ENCODE measurements at regions not wholly inside any gene's neighbourhood (a gene's known extent, or its start where the extent isn't known, plus 50 kb on each side); places are given as distances from the start of the nearest gene placed in this dataset.

DNA sequence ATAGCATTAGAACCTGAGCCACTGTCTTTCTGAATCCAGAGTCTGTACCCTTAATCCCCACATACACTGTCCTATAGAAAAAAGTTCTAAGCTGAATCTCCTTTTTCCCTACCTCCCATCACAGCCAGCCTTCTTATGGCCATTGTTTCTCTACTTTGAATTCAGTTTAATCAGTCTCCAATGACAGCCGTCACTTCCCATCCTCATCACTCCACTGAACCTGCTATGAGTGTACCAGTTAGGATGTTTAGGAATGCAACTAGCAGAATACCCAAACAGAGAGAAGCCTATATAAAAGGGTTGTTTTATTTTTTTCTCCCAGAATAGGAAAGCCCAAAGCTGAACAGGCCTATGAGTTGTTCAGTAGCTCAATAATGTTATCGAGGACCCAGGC lies 220.4 kb upstream of the NREP start:
- WGBS, 2 donors, result 88 to 95% methylated on average over 2 of the region's 2 CpGs
- Histone ChIP-seq H3K27ac (no peak overlapping the region), H3K9me3 (no peaks in the 10 kb centered on the region), H3K4me3 (no peak overlapping the region), H3K4me1 (no peaks in the 10 kb centered on the region), H3K27me3 (no peaks in the 10 kb centered on the region), H3K36me3 (no peaks in the 10 kb centered on the region)
- TF ChIP-seq, protein P1, sequence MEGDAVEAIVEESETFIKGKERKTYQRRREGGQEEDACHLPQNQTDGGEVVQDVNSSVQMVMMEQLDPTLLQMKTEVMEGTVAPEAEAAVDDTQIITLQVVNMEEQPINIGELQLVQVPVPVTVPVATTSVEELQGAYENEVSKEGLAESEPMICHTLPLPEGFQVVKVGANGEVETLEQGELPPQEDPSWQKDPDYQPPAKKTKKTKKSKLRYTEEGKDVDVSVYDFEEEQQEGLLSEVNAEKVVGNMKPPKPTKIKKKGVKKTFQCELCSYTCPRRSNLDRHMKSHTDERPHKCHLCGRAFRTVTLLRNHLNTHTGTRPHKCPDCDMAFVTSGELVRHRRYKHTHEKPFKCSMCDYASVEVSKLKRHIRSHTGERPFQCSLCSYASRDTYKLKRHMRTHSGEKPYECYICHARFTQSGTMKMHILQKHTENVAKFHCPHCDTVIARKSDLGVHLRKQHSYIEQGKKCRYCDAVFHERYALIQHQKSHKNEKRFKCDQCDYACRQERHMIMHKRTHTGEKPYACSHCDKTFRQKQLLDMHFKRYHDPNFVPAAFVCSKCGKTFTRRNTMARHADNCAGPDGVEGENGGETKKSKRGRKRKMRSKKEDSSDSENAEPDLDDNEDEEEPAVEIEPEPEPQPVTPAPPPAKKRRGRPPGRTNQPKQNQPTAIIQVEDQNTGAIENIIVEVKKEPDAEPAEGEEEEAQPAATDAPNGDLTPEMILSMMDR (IDR thresholded peaks at IDR 0.05), result no peak
- TF ChIP-seq EP300 (IDR thresholded peaks at IDR 0.05) (no peak), POLR2A (IDR thresholded peaks at IDR 0.05) (no peak)
- no peak for DNase-seq (ENCODE audit: low spot score in 2 of 2)

DNA sequence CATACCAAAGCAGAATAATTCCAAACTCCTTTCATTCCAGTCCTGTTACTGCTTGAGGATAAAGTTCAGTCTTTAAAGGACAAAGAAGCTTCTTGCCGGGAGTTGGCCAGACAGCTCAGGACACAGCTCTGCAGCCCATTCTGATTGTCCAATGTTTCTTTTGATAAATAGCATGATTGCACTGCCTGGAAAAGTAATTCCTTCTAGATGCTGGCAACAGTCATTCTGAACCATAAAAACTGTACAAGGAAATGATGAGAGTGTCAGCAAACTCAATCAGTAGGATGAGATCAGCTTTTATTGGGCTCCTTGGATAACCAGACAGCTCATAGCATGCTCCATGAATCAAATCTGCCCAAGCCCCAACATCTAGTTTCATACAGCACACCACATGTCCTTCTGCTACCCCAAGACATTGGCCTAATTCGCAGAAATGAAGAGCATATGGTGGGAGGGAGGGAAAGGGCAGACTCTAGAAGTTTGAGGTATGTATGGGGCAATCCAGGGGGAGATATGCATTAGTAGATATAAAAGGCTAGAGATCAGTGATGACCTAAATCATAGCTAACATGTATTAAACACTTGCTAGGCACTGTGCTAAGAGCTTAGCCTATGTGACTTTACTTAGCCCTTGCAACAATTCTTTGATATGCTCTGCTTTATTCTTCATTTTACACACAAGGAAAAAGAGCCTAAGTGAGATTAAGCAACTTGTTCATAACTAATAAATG lies 219.9 kb upstream of the NREP start:
- H3K4me1 ChIP-seq, result no peaks in the 10 kb centered on the region
- H3K27me3 ChIP-seq, result no peaks in the 10 kb centered on the region
- no peaks in the 10 kb centered on the region for H3K9me3 ChIP-seq
- no peak overlapping the region for H3K4me3 ChIP-seq
- H3K27ac ChIP-seq, result no peak overlapping the region
- no peaks in the 10 kb centered on the region for H3K36me3 ChIP-seq
- no peak for DNase-seq (ENCODE audit: low spot score in 2 of 2)
- no peak for TF ChIP-seq EP300 (IDR thresholded peaks at IDR 0.05)
- TF ChIP-seq, protein P1 (IDR thresholded peaks at IDR 0.05), result no peak
- TF ChIP-seq POLR2A (IDR thresholded peaks at IDR 0.05), result no peak
- WGBS, 2 donors, result 52 to 62% methylated on average over 2 of the region's 2 CpGs

DNA sequence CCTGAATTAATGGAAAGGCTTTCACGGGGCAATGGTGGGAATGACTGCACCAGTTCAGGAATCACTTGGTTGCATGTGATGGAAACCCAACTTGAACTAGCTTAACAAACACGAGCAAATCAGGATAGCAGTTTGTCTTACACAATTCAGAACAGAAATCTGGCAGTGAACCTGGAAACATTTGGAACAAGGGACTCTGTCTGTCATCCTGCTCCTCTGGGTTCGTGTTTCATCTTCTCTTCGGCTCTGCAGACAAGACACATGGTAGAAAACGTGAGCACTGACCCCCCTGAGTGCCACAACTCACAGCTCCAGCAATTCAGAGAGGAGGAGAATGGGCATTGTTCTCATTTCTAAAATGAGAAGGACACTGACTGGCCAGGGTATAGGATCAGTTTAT lies 218.1 kb upstream of the NREP start:
- no peak overlapping the region for H3K27ac ChIP-seq
- TF ChIP-seq, protein P1 (IDR thresholded peaks at IDR 0.05), result no peak
- TF ChIP-seq POLR2A (IDR thresholded peaks at IDR 0.05) (no peak), EP300 (IDR thresholded peaks at IDR 0.05) (no peak)
- DNase-seq (ENCODE audit: low spot score in 2 of 2), result no peak
- no peaks in the 10 kb centered on the region for H3K27me3 ChIP-seq
- no peak overlapping the region for H3K4me3 ChIP-seq
- 59 to 67% methylated on average over 5 of the region's 5 CpGs for WGBS, 2 donors
- H3K9me3 ChIP-seq, result no peaks in the 10 kb centered on the region
- H3K36me3 ChIP-seq, result no peaks in the 10 kb centered on the region
- no peaks in the 10 kb centered on the region for H3K4me1 ChIP-seq

DNA sequence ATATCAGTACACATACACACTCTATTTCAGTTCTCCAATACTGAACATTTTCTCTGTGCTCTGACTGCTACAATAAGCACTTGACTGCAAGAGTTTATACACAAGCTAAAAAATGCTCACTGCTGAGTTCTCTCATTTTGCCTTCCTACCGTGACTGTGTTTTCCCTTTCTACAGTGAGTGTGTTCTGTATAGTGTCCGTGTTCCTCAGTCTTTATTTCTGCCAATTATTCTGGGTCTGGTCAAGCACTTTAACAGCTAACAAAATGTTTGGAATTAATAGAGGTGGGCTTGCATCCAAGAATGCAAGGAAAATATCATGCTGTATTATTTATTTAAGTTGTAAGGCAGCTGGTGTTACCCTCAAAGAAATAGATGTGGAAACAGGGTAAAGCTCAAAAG lies 217.0 kb upstream of the NREP start:
- no peak overlapping the region for H3K4me3 ChIP-seq
- 12 to 29% methylated on average over 2 of the region's 2 CpGs for WGBS, 2 donors
- no peaks in the 10 kb centered on the region for H3K36me3 ChIP-seq
- no peaks in the 10 kb centered on the region for H3K4me1 ChIP-seq
- H3K27me3 ChIP-seq, result no peaks in the 10 kb centered on the region
- H3K27ac ChIP-seq, result no peak overlapping the region
- TF ChIP-seq EP300 (IDR thresholded peaks at IDR 0.05) (no peak), POLR2A (IDR thresholded peaks at IDR 0.05) (no peak)
- TF ChIP-seq, protein P1 (IDR thresholded peaks at IDR 0.05), result no peak
- H3K9me3 ChIP-seq, result no peaks in the 10 kb centered on the region
- DNase-seq (ENCODE audit: low spot score in 2 of 2), result no peak

DNA sequence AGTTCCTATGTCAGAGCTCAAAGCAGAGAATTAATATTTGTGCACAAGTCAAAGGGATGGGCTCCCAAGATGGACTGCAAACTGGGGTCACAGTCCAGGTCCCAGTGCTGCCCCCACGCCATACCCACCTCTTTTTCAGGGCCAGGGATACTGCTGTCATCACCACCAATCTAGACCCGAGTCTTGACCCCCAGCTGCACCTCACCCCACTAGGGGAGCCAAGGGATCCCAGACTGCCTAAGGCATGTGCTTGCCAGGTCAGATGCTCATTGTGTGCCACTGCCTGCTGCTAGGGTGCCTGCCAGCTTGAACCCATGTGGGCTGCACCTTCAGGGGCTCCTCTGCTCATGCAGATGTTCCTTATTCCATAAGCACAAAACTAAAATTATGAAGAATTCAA lies 215.6 kb upstream of the NREP start:
- DNase-seq (ENCODE audit: low spot score in 2 of 2), result no peak
- TF ChIP-seq, protein P1 (IDR thresholded peaks at IDR 0.05), result no peak
- TF ChIP-seq EP300 (IDR thresholded peaks at IDR 0.05) (no peak), POLR2A (IDR thresholded peaks at IDR 0.05) (no peak)
- WGBS, 2 donors, result 91 to 95% methylated on average over 2 of the region's 2 CpGs
- no peaks in the 10 kb centered on the region for H3K27me3 ChIP-seq
- H3K9me3 ChIP-seq, result no peaks in the 10 kb centered on the region
- no peaks in the 10 kb centered on the region for H3K4me1 ChIP-seq
- no peak overlapping the region for H3K4me3 ChIP-seq
- no peak overlapping the region for H3K27ac ChIP-seq
- H3K36me3 ChIP-seq, result no peaks in the 10 kb centered on the region
